Ovary (tissue), 3 donors: ENCODE measurements at regions not wholly inside any gene's neighbourhood (a gene's known extent, or its start where the extent isn't known, plus 50 kb on each side); places are given as distances from the start of the nearest gene placed in this dataset.

Source experiments
- CTCF ChIP-seq, 3 donors: fragments of 450-650 bp in 2 of 3; fragments of 200-600 bp in 1 of 3; IDR thresholded peaks; one replicate each; pipeline versions ENCODE4 v1.5.1 to v1.8.0; 2016 to 2022; ENCODE audit warnings: antibody characterized with exemption in 3 of 3, mild to moderate bottlenecking in 1 of 3
- EP300 ChIP-seq: sonication (generic); formaldehyde crosslinking; IDR thresholded peaks from one replicate; pipeline ENCODE4 v1.6.1; 2017; ENCODE audit warnings: antibody characterized with exemption
- POLR2A ChIP-seq: fragments of 450-650 bp; IDR thresholded peaks from one replicate; pipeline ENCODE4 v1.6.1; 2017; ENCODE audit warnings: antibody characterized with exemption, mild to moderate bottlenecking, moderate library complexity
- donor health status: DM: no; HTN: no; CAD: no.

GRCh38 chr15:98537516-98538060, 110.8 kb upstream of the IGF1R start:
- TF ChIP-seq POLR2A (no peak), CTCF (IDR thresholded peaks at IDR 0.05) (no peak), EP300 (no peak)
